ENCODE measurements at regions not wholly inside any gene's neighbourhood (a gene's known extent, or its start where the extent isn't known, plus 50 kb on each side); places are given as distances from the start of the nearest gene placed in this dataset.

GRCh38 chr11:109731451-109731850 is 309.5 kb downstream of the C11orf87 start:
- no peak overlapping the region for H3K4me3 ChIP-seq (ENCODE audit: low read depth, low read length)
- TF ChIP-seq CTCF (IDR thresholded peaks at IDR 0.05; ENCODE audit: control insufficient read depth, extremely low read depth, insufficient read depth), result no peak
- DNase-seq (ENCODE audit: low read depth), result no peak

GRCh38 chr11:109733245-109733644 is 311.3 kb downstream of the C11orf87 start:
- TF ChIP-seq CTCF (IDR thresholded peaks at IDR 0.05; ENCODE audit: control insufficient read depth, extremely low read depth, insufficient read depth), result no peak
- DNase-seq (ENCODE audit: low read depth), result no peak
- H3K4me3 ChIP-seq (ENCODE audit: low read depth, low read length), result no peak overlapping the region

- DNase-seq (ENCODE audit: low read depth), result no peak
- TF ChIP-seq CTCF (IDR thresholded peaks at IDR 0.05; ENCODE audit: control insufficient read depth, extremely low read depth, insufficient read depth), result no peak
- no peak overlapping the region for H3K4me3 ChIP-seq (ENCODE audit: low read depth, low read length)
Measured at GRCh38 chr11:109734566-109734965, 312.6 kb downstream of the C11orf87 start.

- no peak for DNase-seq (ENCODE audit: low read depth)
- TF ChIP-seq CTCF (IDR thresholded peaks at IDR 0.05; ENCODE audit: control insufficient read depth, extremely low read depth, insufficient read depth), result no peak
- H3K4me3 ChIP-seq (ENCODE audit: low read depth, low read length), result no peak overlapping the region
Measured at GRCh38 chr11:109735128-109735527, 313.1 kb downstream of the C11orf87 start.

GRCh38 chr11:109739379-109739778 is 317.4 kb downstream of the C11orf87 start:
- no peak for TF ChIP-seq CTCF (IDR thresholded peaks at IDR 0.05; ENCODE audit: control insufficient read depth, extremely low read depth, insufficient read depth)
- no peak overlapping the region for H3K4me3 ChIP-seq (ENCODE audit: low read depth, low read length)
- no peak for DNase-seq (ENCODE audit: low read depth)

- DNase-seq (ENCODE audit: low read depth), result no peak
- no peak for TF ChIP-seq CTCF (IDR thresholded peaks at IDR 0.05; ENCODE audit: control insufficient read depth, extremely low read depth, insufficient read depth)
- H3K4me3 ChIP-seq (ENCODE audit: low read depth, low read length), result no peak overlapping the region
Measured at GRCh38 chr11:109745996-109746625, 324.1 kb downstream of the C11orf87 start.

- no peak for TF ChIP-seq CTCF (IDR thresholded peaks at IDR 0.05; ENCODE audit: control insufficient read depth, extremely low read depth, insufficient read depth)
- no peak overlapping the region for H3K4me3 ChIP-seq (ENCODE audit: low read depth, low read length)
- no peak for DNase-seq (ENCODE audit: low read depth)
Measured at GRCh38 chr11:109747839-109748238, 325.8 kb downstream of the C11orf87 start.
